NCI-H1048 (cell line): ENCODE measurements at regions not wholly inside any gene's neighbourhood (a gene's known extent, or its start where the extent isn't known, plus 50 kb on each side); places are given as distances from the start of the nearest gene placed in this dataset.
A peak's percentile ranks its signal among the peaks of the same experiment; 100 is the strongest.

Experiments
- DNase-seq: peaks from one replicate; lab custom pipeline; 2025; lab: John Stamatoyannopoulos, UW

DNA sequence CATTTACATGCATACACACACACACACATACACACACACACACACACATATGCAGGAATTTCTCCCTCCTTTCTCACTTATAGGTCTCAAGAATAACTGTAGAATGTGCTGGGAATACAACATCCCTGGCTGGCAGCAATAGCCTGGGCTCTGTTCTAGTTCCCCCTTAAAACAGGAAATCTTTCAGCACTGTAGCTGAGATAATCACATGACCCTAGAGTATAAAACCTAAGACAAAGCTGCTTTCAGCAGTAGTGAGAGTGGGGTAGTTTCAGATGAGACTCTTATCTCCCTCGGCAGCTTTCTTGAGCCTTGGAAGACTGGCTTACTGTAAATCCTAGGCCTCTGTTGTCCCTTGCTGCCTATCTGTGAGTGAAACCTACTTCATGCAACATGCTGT, 137.4 kb upstream of the AKR1E2 start:
- no peak for DNase-seq

GRCh38 chr10:4688168-4688567, 137.8 kb upstream of the AKR1E2 start:
- no peak for DNase-seq

- DNase-seq = no peak
Observed at GRCh38 chr10:4687397-4687796, 138.6 kb upstream of the AKR1E2 start.

DNA sequence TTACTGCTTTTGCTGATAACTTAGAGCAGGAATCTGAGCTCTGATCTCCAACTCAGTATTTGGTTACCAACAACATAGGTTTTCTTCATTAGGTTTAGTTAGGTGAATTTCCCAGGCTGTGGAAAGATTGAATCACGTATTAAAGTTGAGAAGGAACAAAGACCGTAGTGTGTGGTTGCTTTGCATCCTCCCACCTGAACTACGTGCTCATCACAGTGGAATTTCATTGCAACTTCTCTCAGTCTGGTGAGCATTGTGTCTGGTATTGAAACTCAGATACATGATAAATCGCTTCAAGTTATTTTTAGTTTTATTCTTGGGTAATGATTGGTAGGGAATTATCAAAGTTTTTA, 139.4 kb upstream of the AKR1E2 start:
- peak; percentile 68 for DNase-seq

- DNase-seq = no peak
Observed at GRCh38 chr10:4685904-4686643, 139.9 kb upstream of the AKR1E2 start.

DNA sequence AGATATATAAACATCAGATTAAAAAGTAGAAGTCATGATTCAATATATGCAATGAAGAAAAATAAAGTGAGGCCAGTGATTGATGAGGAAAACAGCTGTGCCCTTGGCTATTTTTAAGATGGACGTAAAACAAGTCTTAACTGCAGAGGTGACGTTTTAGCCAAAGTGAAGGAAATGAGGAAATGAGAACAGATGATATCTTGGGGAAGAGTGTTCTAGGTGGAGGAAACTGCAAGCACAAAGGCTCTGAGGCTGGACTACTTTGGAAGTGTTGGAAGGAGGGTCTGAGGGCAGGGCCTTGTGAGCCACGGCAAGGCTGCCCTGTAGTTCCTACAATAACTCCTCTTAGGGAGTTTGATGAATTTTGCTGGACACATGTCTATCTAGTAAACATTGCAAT, 140.5 kb upstream of the AKR1E2 start:
- DNase-seq = no peak

GRCh38 chr10:4684434-4684833, 141.6 kb upstream of the AKR1E2 start:
- DNase-seq = no peak

DNA sequence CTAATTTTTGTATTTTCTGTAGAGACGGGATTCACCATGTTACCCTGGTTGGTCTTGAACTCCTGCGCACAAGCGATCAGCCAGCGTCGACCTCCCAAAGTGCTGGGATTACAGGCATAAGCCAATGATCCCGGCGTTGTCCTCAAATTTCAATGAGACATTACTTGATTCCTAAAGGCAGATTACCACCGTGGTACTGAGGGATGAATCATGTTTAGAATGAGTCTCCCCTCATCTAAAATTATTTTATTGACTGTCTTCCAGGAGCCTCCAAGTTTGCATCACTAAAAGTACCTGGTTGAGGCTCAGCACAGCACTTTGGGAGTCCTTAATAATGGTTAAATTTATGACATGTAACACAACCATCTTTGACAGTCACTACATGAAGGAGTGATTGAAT, 142.2 kb upstream of the AKR1E2 start:
- DNase-seq = no peak

DNA sequence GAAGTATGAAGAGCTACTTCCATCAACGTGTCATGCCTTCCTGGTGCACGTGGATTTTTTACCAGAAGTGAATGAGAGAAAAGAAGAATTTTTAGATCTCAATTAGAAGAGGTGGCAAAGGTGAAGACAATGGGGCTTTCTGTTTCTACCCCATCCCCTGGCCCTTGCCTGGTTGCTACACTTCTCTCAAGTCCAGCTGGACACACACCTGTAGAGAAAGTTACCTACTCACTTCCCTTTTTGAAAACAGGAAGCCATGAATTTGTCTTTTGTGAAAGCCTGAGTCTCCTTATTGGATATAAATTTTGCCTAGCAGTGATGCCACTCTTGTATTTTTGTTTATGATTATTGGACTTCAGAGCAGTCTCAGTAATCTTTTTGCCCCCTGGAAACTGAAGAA, 142.9 kb upstream of the AKR1E2 start:
- DNase-seq = no peak

DNA sequence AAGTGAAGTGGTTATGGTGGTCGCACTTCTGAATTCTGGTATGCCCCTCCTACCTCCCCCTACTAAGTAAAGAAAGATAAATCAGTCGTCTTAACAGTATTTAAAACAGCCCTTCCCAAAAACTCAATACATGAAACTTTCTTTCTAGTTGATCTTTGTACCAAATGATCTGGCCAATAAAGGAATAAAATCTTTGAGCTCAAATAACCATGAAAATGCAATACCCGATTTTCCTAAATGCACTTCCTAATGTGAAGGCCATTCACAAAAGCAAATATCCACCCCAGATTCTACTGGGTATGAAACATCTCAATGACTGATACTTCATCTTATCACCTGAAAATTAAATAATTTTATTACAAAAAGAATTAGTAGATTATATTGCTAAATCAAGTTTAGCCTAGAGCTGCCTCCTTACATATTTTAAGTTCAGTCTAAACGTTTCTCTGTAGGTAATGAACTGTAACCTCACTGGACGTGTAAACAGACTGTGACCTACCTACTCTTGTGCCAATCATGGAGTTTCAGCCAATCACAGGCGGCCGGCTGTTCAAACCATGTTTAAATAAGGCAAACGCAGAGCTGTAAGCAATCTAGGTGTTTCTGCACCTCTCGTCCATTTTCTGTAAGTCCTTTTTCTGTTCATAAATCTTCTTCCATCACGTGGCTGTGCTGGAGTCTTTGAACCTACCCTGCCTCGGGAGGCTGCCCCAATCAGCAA, 146.9 kb upstream of the AKR1E2 start:
- DNase-seq = no peak

- no peak for DNase-seq
Observed at GRCh38 chr10:4678023-4678950, 147.7 kb upstream of the AKR1E2 start.

- no peak for DNase-seq
Observed at GRCh38 chr10:4677296-4678021, 148.5 kb upstream of the AKR1E2 start.

DNA sequence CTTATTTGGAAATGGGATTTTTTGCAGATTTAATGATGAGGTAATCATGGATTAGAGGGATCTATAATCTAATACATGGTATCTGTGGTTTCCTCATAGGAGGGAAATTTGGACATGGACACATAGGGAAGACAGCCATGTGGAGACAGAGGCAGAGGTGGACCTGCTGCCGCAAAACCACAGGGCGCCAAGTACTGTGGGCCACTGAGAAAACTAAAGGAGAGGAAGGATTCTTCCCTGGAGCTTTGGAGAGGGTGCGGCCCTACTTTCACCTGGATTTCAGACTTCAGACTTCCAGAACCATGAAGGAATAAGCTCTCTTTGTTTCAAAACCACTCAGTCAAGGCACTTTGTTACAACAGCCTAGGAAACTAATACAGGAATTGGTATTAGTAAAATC, 149.4 kb upstream of the AKR1E2 start:
- no peak for DNase-seq

- no peak for DNase-seq
Observed at GRCh38 chr10:4675808-4676207, 150.2 kb upstream of the AKR1E2 start.

- no peak for DNase-seq
Observed at GRCh38 chr10:4673279-4674040, 152.5 kb upstream of the AKR1E2 start.

- no peak for DNase-seq
Observed at GRCh38 chr10:4672201-4672600, 153.8 kb upstream of the AKR1E2 start.

GRCh38 chr10:4671451-4672145, 154.4 kb upstream of the AKR1E2 start:
- DNase-seq = no peak

GRCh38 chr10:4670737-4671136, 155.3 kb upstream of the AKR1E2 start:
- DNase-seq = no peak

DNA sequence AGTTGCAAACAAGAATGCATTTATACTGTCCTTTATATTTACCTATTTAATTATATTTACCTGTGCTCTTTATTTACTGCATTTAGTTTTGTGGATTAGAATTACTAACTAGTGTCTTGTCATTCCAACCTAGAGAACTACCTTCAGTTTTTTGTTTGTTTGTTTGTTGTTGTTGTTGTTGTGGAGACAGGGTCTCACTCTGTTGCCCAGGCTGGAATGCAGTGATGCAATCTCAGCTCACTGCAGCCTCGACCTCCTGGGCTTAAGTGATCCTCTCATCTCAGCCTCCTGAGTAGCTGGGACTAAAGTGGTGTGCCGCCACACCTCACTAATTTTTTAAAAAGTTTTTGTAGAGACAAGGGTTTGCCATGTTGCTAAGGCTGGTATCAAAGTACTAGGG, 156.4 kb upstream of the AKR1E2 start:
- DNase-seq = no peak

GRCh38 chr10:4663162-4663992, 162.6 kb upstream of the AKR1E2 start:
- peak; percentile 65 for DNase-seq
